Neural progenitor cell (in vitro differentiated cells): ENCODE measurements at regions not wholly inside any gene's neighbourhood (a gene's known extent, or its start where the extent isn't known, plus 50 kb on each side); places are given as distances from the start of the nearest gene placed in this dataset.

Experiments used
- DNase-seq: peaks from one replicate; pipeline ENCODE4 v3.0.0-alpha.2; 2016; ENCODE audit warnings: low spot score
- H2AFZ ChIP-seq: fragments of 200-600 bp; sonication (generic); replicated peaks from 2 replicates; pipeline ENCODE4 v1.6.1; 2016; ENCODE audit warnings: antibody characterized with exemption
- H3F3A ChIP-seq: fragments of 200-600 bp; sonication (generic); 2 replicates; pipeline ENCODE4 v1.6.1; 2016; ENCODE audit warnings: antibody characterized with exemption, low read depth
- H3K27ac ChIP-seq: fragments of 200-600 bp; sonication (generic); 2 replicates; pipeline ENCODE4 v1.5.1; 2016; ENCODE audit warnings: mild to moderate bottlenecking
- H3K27me3 ChIP-seq: fragments of 200-600 bp; sonication (generic); 2 replicates; pipeline ENCODE4 v1.6.1; 2016; ENCODE audit warnings: mild to moderate bottlenecking, moderate library complexity
- H3K36me3 ChIP-seq: fragments of 200-600 bp; sonication (generic); 2 replicates; pipeline ENCODE4 v1.5.1; 2016
- H3K4me1 ChIP-seq: fragments of 200-600 bp; sonication (generic); 2 replicates; pipeline ENCODE4 v1.6.1; 2016; ENCODE audit warnings: mixed run types
- H3K4me2 ChIP-seq: fragments of 200-600 bp; sonication (generic); 2 replicates; pipeline ENCODE4 v1.6.1; 2016
- H3K4me3 ChIP-seq: fragments of 200-600 bp; sonication (generic); 2 replicates; pipeline ENCODE4 v1.5.1; 2016
- H3K79me2 ChIP-seq: fragments of 200-600 bp; sonication (generic); 2 replicates; pipeline ENCODE4 v1.6.1; 2016; ENCODE audit warnings: low read depth
- H3K9ac ChIP-seq: fragments of 200-600 bp; sonication (generic); 2 replicates; pipeline ENCODE4 v1.6.1; 2016
- H3K9me3 ChIP-seq: fragments of 200-600 bp; sonication (generic); 2 replicates; pipeline ENCODE4 v1.5.1; 2016; ENCODE audit warnings: low read depth
- H4K20me1 ChIP-seq: fragments of 200-600 bp; sonication (generic); 2 replicates; pipeline ENCODE4 v1.6.1; 2016; ENCODE audit warnings: low read depth
- H3K27ac Mint-ChIP-seq: 3 replicates; pipeline ENCODE4 v1.8.0; 2021; ENCODE audit warnings: mixed read lengths
- H3K27me3 Mint-ChIP-seq: 2 replicates; pipeline ENCODE4 v1.8.0; 2022; ENCODE audit warnings: low read depth, mild to moderate bottlenecking, inconsistent platforms, moderate library complexity, mixed read lengths; ENCODE audit not compliant: insufficient read depth
- H3K36me3 Mint-ChIP-seq: 3 replicates; pipeline ENCODE4 v1.8.0; 2021; ENCODE audit warnings: mixed read lengths
- H3K4me1 Mint-ChIP-seq: 3 replicates; pipeline ENCODE4 v1.8.0; 2021; ENCODE audit warnings: mixed read lengths
- H3K4me3 Mint-ChIP-seq: 3 replicates; pipeline ENCODE4 v1.8.0; 2021; ENCODE audit warnings: mild to moderate bottlenecking, moderate library complexity, mixed read lengths
- H3K9me3 Mint-ChIP-seq: 3 replicates; pipeline ENCODE4 v1.8.0; 2020; ENCODE audit warnings: mixed read lengths
- EZH2 ChIP-seq: fragments of 200-600 bp; sonication (generic); IDR thresholded peaks from 2 replicates; pipeline ENCODE4 v1.6.1; 2017; ENCODE audit warnings: antibody characterized with exemption, mild to moderate bottlenecking, moderate library complexity
- EZH2phosphoT487 ChIP-seq: fragments of 200-600 bp; sonication (generic); IDR thresholded peaks from 2 replicates; pipeline ENCODE4 v1.6.1; 2017; ENCODE audit warnings: antibody characterized with exemption
- TF ChIP-seq, protein P1 (sequence below): fragments of 200-600 bp; sonication (generic); IDR thresholded peaks from 2 replicates; pipeline ENCODE4 v1.5.1; 2017; ENCODE audit warnings: antibody characterized with exemption, mild to moderate bottlenecking

DNA sequence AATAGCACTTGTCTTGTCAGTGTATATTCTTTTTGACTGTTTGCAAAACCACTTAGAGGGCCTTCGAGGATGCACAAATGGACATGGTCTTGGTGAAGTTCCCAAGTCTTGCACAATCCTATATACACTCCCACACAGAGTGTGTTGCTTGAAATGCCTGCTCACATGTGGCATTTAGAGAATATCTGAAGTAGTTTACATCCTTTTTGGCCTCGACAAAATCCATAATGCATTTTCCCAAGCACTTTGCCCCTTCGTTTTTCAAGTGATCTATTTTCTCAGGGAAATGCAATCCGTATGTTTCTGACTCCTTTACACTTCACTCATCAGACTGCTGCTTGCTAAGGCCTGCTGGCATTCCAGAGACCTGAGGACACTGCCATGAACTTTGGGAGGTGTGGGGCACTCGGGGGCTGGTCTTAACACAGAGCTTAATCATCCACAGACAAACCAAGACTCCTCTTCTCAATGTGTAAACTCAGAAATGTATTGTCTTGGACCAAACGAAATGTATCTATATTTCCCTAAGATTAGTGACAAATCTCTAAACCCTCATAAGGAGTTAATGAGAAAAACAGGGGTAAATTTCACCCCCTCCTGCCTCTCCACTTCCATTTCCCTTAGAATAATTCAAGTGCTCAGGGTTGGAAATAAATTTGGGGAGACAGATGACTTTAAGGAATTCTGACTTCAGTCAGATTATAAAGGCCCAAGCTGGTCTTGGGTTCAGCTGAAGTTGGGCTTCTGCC, 219.3 kb upstream of the APCDD1 start:
- Histone ChIP-seq H2AFZ (no peak overlapping the region), H3K27me3 (no peaks in the 10 kb centered on the region), H3K4me1 (no peaks in the 10 kb centered on the region), H4K20me1 (no peaks in the 10 kb centered on the region), H3K27ac (no peak overlapping the region), H3F3A (no peaks in the 10 kb centered on the region), H3K36me3 (no peaks in the 10 kb centered on the region), H3K4me2 (no peak overlapping the region), H3K4me3 (no peak overlapping the region), H3K79me2 (no peaks in the 10 kb centered on the region), H3K9me3 (no peaks in the 10 kb centered on the region), H3K9ac (no peak overlapping the region)
- Mint-ChIP-seq H3K9me3 (peaks cover 28% of the 10 kb centered on the region), H3K27me3 (peaks cover 18% of the 10 kb centered on the region), H3K4me1 (peaks cover 21% of the 10 kb centered on the region), H3K27ac (peak overlapping the region; percentile 18), H3K4me3 (no peak overlapping the region), H3K36me3 (no peaks in the 10 kb centered on the region)
- TF ChIP-seq EZH2phosphoT487 (no peak), EZH2 (no peak)
- TF ChIP-seq, protein P1, sequence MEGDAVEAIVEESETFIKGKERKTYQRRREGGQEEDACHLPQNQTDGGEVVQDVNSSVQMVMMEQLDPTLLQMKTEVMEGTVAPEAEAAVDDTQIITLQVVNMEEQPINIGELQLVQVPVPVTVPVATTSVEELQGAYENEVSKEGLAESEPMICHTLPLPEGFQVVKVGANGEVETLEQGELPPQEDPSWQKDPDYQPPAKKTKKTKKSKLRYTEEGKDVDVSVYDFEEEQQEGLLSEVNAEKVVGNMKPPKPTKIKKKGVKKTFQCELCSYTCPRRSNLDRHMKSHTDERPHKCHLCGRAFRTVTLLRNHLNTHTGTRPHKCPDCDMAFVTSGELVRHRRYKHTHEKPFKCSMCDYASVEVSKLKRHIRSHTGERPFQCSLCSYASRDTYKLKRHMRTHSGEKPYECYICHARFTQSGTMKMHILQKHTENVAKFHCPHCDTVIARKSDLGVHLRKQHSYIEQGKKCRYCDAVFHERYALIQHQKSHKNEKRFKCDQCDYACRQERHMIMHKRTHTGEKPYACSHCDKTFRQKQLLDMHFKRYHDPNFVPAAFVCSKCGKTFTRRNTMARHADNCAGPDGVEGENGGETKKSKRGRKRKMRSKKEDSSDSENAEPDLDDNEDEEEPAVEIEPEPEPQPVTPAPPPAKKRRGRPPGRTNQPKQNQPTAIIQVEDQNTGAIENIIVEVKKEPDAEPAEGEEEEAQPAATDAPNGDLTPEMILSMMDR, result no peak
- DNase-seq, result no peak

DNA sequence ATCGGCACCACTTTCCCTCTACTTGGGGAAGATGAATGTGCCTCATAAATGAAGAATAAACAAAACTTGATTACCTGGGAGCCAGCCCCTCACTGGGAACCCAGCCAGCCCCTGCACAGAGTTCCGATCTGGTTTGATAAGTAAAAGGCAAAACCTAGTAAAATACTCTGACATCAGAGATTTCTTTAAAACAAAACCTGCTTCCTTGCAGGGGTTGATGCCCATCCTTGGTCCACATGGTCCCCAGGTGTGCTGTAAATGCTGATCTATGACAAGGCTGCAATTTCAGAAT, 218.8 kb upstream of the APCDD1 start:
- no peak for DNase-seq
- no peak overlapping the region for H3K27ac Mint-ChIP-seq
- no peaks in the 10 kb centered on the region for H3K36me3 ChIP-seq
- no peaks in the 10 kb centered on the region for H3F3A ChIP-seq
- H3K4me1 ChIP-seq, result no peaks in the 10 kb centered on the region
- no peaks in the 10 kb centered on the region for H3K36me3 Mint-ChIP-seq
- peaks cover 16% of the 10 kb centered on the region for H3K27me3 Mint-ChIP-seq
- peaks cover 24% of the 10 kb centered on the region for H3K9me3 Mint-ChIP-seq
- no peaks in the 10 kb centered on the region for H3K9me3 ChIP-seq
- H3K27me3 ChIP-seq, result no peaks in the 10 kb centered on the region
- TF ChIP-seq EZH2 (no peak), EZH2phosphoT487 (no peak)
- TF ChIP-seq, protein P1, result no peak
- H2AFZ ChIP-seq, result no peak overlapping the region
- H3K27ac ChIP-seq, result no peak overlapping the region
- H3K4me3 ChIP-seq, result no peak overlapping the region
- H3K79me2 ChIP-seq, result no peaks in the 10 kb centered on the region
- no peak overlapping the region for H3K4me3 Mint-ChIP-seq
- H4K20me1 ChIP-seq, result no peaks in the 10 kb centered on the region
- H3K4me1 Mint-ChIP-seq, result peaks cover 21% of the 10 kb centered on the region
- no peak overlapping the region for H3K9ac ChIP-seq
- no peak overlapping the region for H3K4me2 ChIP-seq

DNA sequence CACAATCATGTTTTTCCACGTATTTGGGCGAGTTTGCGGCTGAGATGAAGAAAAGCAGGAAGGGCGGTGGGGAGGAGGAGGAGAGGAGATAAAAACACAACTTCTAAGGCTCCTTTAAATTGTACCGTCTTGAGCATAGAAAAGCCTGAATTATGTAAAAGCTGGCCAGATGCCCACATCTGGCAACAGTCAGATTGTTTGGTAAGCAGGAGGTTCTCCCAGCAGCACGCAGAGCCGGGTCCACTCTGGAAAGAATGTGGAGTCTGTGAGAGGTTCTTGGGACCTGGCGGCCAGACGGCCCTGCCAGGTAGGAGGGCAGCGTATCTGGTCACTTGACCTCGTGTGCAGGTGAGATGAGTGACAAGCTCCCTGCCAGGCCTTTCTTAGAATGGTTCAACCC, 215.3 kb upstream of the APCDD1 start:
- peaks cover 3% of the 10 kb centered on the region for H3K9me3 Mint-ChIP-seq
- no peaks in the 10 kb centered on the region for H3K36me3 Mint-ChIP-seq
- peak overlapping the region; percentile 38 for H3K27ac Mint-ChIP-seq
- no peaks in the 10 kb centered on the region for H3K27me3 ChIP-seq
- no peak for DNase-seq
- H3K4me3 Mint-ChIP-seq, result no peak overlapping the region
- peaks cover 4% of the 10 kb centered on the region for H3K4me1 ChIP-seq
- H3K4me3 ChIP-seq, result no peak overlapping the region
- no peak overlapping the region for H3K4me2 ChIP-seq
- no peaks in the 10 kb centered on the region for H3K36me3 ChIP-seq
- H3K9ac ChIP-seq, result no peak overlapping the region
- H3K27me3 Mint-ChIP-seq, result peaks cover 14% of the 10 kb centered on the region
- no peaks in the 10 kb centered on the region for H3K9me3 ChIP-seq
- H3F3A ChIP-seq, result no peaks in the 10 kb centered on the region
- TF ChIP-seq EZH2phosphoT487 (no peak), EZH2 (no peak)
- TF ChIP-seq, protein P1, result no peak
- H3K79me2 ChIP-seq, result no peaks in the 10 kb centered on the region
- H4K20me1 ChIP-seq, result no peaks in the 10 kb centered on the region
- H2AFZ ChIP-seq, result no peak overlapping the region
- H3K27ac ChIP-seq, result no peak overlapping the region
- H3K4me1 Mint-ChIP-seq, result peaks cover 22% of the 10 kb centered on the region
